ENCODE measurements at regions not wholly inside any gene's neighbourhood (a gene's known extent, or its start where the extent isn't known, plus 50 kb on each side); places are given as distances from the start of the nearest gene placed in this dataset.

- no peak for TF ChIP-seq CTCF (IDR thresholded peaks at IDR 0.05)
- Histone ChIP-seq H3K9me3 (no peaks in the 10 kb centered on the region), H3K4me1 (no peaks in the 10 kb centered on the region), H3K4me3 (no peak overlapping the region), H3K9ac (ENCODE audit: low read depth in 2 of 2, low read length in 2 of 2) (no peak overlapping the region), H3K36me3 (no peaks in the 10 kb centered on the region), H3K27me3 (no peaks in the 10 kb centered on the region), H3K27ac (no peak overlapping the region)
- intact Hi-C loops (cut with DNase I) = no loop called here
- DNase-seq = no peak
Measured at GRCh38 chr20:12317433-12317832, 399.7 kb downstream of the BTBD3 start.

- no peak overlapping the region for H3K9ac ChIP-seq (ENCODE audit: low read depth in 2 of 2, low read length in 2 of 2)
- no peaks in the 10 kb centered on the region for H3K27me3 ChIP-seq
- no peak for DNase-seq
- no peaks in the 10 kb centered on the region for H3K9me3 ChIP-seq
- intact Hi-C loops (cut with DNase I) = no loop called here
- H3K4me3 ChIP-seq = no peak overlapping the region
- no peaks in the 10 kb centered on the region for H3K4me1 ChIP-seq
- H3K36me3 ChIP-seq = no peaks in the 10 kb centered on the region
- H3K27ac ChIP-seq = no peak overlapping the region
- no peak for TF ChIP-seq CTCF (IDR thresholded peaks at IDR 0.05)
Measured at GRCh38 chr20:12318043-12318442, 400.4 kb downstream of the BTBD3 start.

- Histone ChIP-seq H3K27ac (no peak overlapping the region), H3K9me3 (no peaks in the 10 kb centered on the region), H3K4me3 (no peak overlapping the region), H3K27me3 (no peaks in the 10 kb centered on the region), H3K4me1 (no peaks in the 10 kb centered on the region), H3K9ac (ENCODE audit: low read depth in 2 of 2, low read length in 2 of 2) (no peak overlapping the region), H3K36me3 (no peaks in the 10 kb centered on the region)
- intact Hi-C loops (cut with DNase I) = no loop called here
- no peak for TF ChIP-seq CTCF (IDR thresholded peaks at IDR 0.05)
- DNase-seq = no peak
Measured at GRCh38 chr20:12321736-12322135, 404.0 kb downstream of the BTBD3 start.

GRCh38 chr20:12327205-12327604 lies 409.5 kb downstream of the BTBD3 start:
- intact Hi-C loops (cut with DNase I) = no loop called here
- Histone ChIP-seq H3K4me1 (no peaks in the 10 kb centered on the region), H3K27ac (no peak overlapping the region), H3K4me3 (no peak overlapping the region), H3K9me3 (no peaks in the 10 kb centered on the region), H3K9ac (ENCODE audit: low read depth in 2 of 2, low read length in 2 of 2) (no peak overlapping the region), H3K27me3 (no peaks in the 10 kb centered on the region), H3K36me3 (no peaks in the 10 kb centered on the region)
- DNase-seq = no peak
- TF ChIP-seq CTCF (IDR thresholded peaks at IDR 0.05) = no peak

- Histone ChIP-seq H3K4me1 (no peaks in the 10 kb centered on the region), H3K9ac (ENCODE audit: low read depth in 2 of 2, low read length in 2 of 2) (no peak overlapping the region), H3K36me3 (no peaks in the 10 kb centered on the region), H3K9me3 (no peaks in the 10 kb centered on the region), H3K27ac (no peak overlapping the region), H3K27me3 (no peaks in the 10 kb centered on the region), H3K4me3 (no peak overlapping the region)
- DNase-seq = no peak
- intact Hi-C loops (cut with DNase I) = no loop called here
- no peak for TF ChIP-seq CTCF (IDR thresholded peaks at IDR 0.05)
Measured at GRCh38 chr20:12331236-12331635, 413.5 kb downstream of the BTBD3 start.

GRCh38 chr20:12337601-12338000 lies 419.9 kb downstream of the BTBD3 start:
- Histone ChIP-seq H3K4me3 (no peak overlapping the region), H3K27ac (no peak overlapping the region), H3K36me3 (no peaks in the 10 kb centered on the region), H3K9me3 (no peaks in the 10 kb centered on the region), H3K4me1 (no peaks in the 10 kb centered on the region), H3K27me3 (no peaks in the 10 kb centered on the region), H3K9ac (ENCODE audit: low read depth in 2 of 2, low read length in 2 of 2) (no peak overlapping the region)
- intact Hi-C loops (cut with DNase I) = no loop called here
- DNase-seq = no peak
- TF ChIP-seq CTCF (IDR thresholded peaks at IDR 0.05) = no peak
